Activated CD8-positive, alpha-beta T cell treated with anti-CD3 and anti-CD28 coated beads for 36 hours (primary cell): ENCODE measurements at regions not wholly inside any gene's neighbourhood (a gene's known extent, or its start where the extent isn't known, plus 50 kb on each side); places are given as distances from the start of the nearest gene placed in this dataset.

Experiments
- ATAC-seq: fragments of 200-7000 bp; cut with Tn5 transposase; one replicate; pipeline ENCODE4 v1.10.0; 2021; ENCODE audit warnings: mild to moderate bottlenecking, moderate library complexity
- CTCF ChIA-PET: fragments of 350-600 bp; sonication (Branson Sonifier 250); formaldehyde crosslinking; loops from one replicate; lab custom pipeline; 2021; ENCODE audit warnings: antibody characterized with exemption; lab: Charles Lee
- POLR2A ChIA-PET: fragments of 350-600 bp; sonication (Branson Sonifier 250); formaldehyde crosslinking; loops from one replicate; lab custom pipeline; 2021; ENCODE audit warnings: antibody characterized with exemption; lab: Charles Lee
- DNase-seq: peaks from one replicate; pipeline ENCODE4 v3.0.0-alpha.2; 2020
- H3K27ac Mint-ChIP-seq: one replicate; pipeline ENCODE4 v1.8.0; 2021; ENCODE audit warnings: mild to moderate bottlenecking, mixed read lengths
- H3K27me3 Mint-ChIP-seq: one replicate; pipeline ENCODE4 v1.8.0; 2021; ENCODE audit warnings: mixed read lengths
- H3K36me3 Mint-ChIP-seq: one replicate; pipeline ENCODE4 v1.8.0; 2021; ENCODE audit warnings: low read depth, mixed read lengths
- H3K4me1 Mint-ChIP-seq: one replicate; pipeline ENCODE4 v1.8.0; 2021; ENCODE audit warnings: low read depth, mixed read lengths
- H3K4me3 Mint-ChIP-seq: one replicate; pipeline ENCODE4 v1.8.0; 2021; ENCODE audit warnings: mild to moderate bottlenecking, moderate library complexity, mixed read lengths
- H3K9me3 Mint-ChIP-seq: one replicate; pipeline ENCODE4 v1.8.0; 2021; ENCODE audit warnings: mixed read lengths
- CTCF ChIP-seq: fragments of 200-600 bp; IDR thresholded peaks from one replicate; pipeline ENCODE4 v1.8.0; 2022; ENCODE audit warnings: antibody characterized with exemption, mild to moderate bottlenecking
- intact Hi-C: fragments of 100-400 bp; cut with micrococcal nuclease; formaldehyde crosslinking; loops from one replicate; pipeline ENCODE4 v1.10.0; 2022

GRCh38 chr13:112254061-112254818, 121.9 kb upstream of the SPACA7 start:
- POLR2A ChIA-PET, result no interaction called here
- TF ChIP-seq CTCF, result no peak
- intact Hi-C loops, result no loop called here
- Mint-ChIP-seq H3K4me1 (no peaks in the 10 kb centered on the region), H3K27me3 (peaks cover 4% of the 10 kb centered on the region), H3K9me3 (no peaks in the 10 kb centered on the region), H3K4me3 (no peak overlapping the region), H3K36me3 (no peaks in the 10 kb centered on the region), H3K27ac (no peak overlapping the region)
- CTCF ChIA-PET, result no interaction called here
- ATAC-seq (no peak), DNase-seq (no peak)

- Mint-ChIP-seq H3K27me3 (peaks cover 4% of the 10 kb centered on the region), H3K4me3 (no peak overlapping the region), H3K36me3 (no peaks in the 10 kb centered on the region), H3K27ac (no peak overlapping the region), H3K9me3 (no peaks in the 10 kb centered on the region), H3K4me1 (no peaks in the 10 kb centered on the region)
- DNase-seq, result no peak
- no peak for ATAC-seq
- intact Hi-C loops, result no loop called here
- no peak for TF ChIP-seq CTCF
- ChIA-PET POLR2A (no interaction called here), CTCF (no interaction called here)
Measured at GRCh38 chr13:112254900-112255299, 121.3 kb upstream of the SPACA7 start.

GRCh38 chr13:112255550-112256120, 120.5 kb upstream of the SPACA7 start:
- no peak overlapping the region for H3K4me3 Mint-ChIP-seq
- CTCF ChIA-PET, result no interaction called here
- H3K36me3 Mint-ChIP-seq, result no peaks in the 10 kb centered on the region

GRCh38 chr13:112256716-112257494, 119.2 kb upstream of the SPACA7 start:
- ChIA-PET POLR2A (no interaction called here), CTCF (no interaction called here)
- intact Hi-C loops, result no loop called here
- DNase-seq (no peak), ATAC-seq (no peak)
- no peak overlapping the region for H3K27ac Mint-ChIP-seq
- peaks cover 4% of the 10 kb centered on the region for H3K27me3 Mint-ChIP-seq
- no peaks in the 10 kb centered on the region for H3K9me3 Mint-ChIP-seq
- no peak for TF ChIP-seq CTCF
- no peaks in the 10 kb centered on the region for H3K36me3 Mint-ChIP-seq
- no peaks in the 10 kb centered on the region for H3K4me1 Mint-ChIP-seq
- no peak overlapping the region for H3K4me3 Mint-ChIP-seq

More at GRCh38 chr13:112255550-112256120, 120.5 kb upstream of the SPACA7 start:
- ATAC-seq (no peak), DNase-seq (no peak)
- Mint-ChIP-seq H3K27ac (no peak overlapping the region), H3K4me1 (no peaks in the 10 kb centered on the region), H3K9me3 (no peaks in the 10 kb centered on the region), H3K27me3 (peaks cover 4% of the 10 kb centered on the region)
- POLR2A ChIA-PET, result no interaction called here
- TF ChIP-seq CTCF, result no peak
- intact Hi-C loops, result no loop called here

GRCh38 chr13:112259511-112259910, 116.6 kb upstream of the SPACA7 start:
- no peaks in the 10 kb centered on the region for H3K36me3 Mint-ChIP-seq
- no peak overlapping the region for H3K27ac Mint-ChIP-seq
- no peak for TF ChIP-seq CTCF
- no peaks in the 10 kb centered on the region for H3K9me3 Mint-ChIP-seq
- DNase-seq (no peak), ATAC-seq (no peak)
- peaks cover 9% of the 10 kb centered on the region for H3K27me3 Mint-ChIP-seq
- ChIA-PET CTCF (no interaction called here), POLR2A (no interaction called here)
- intact Hi-C loops, result no loop called here
- H3K4me1 Mint-ChIP-seq, result no peaks in the 10 kb centered on the region
- no peak overlapping the region for H3K4me3 Mint-ChIP-seq
